ENCODE measurements at regions not wholly inside any gene's neighbourhood (a gene's known extent, or its start where the extent isn't known, plus 50 kb on each side); places are given as distances from the start of the nearest gene placed in this dataset.
"Not testable (repeated sequence)": the region's sequence is repeated elsewhere in the genome, so short reads cannot be mapped to it uniquely, and the experiment has no call there.

- TF ChIP-seq CTCF (IDR thresholded peaks at IDR 0.05) (no peak), POLR2A (IDR thresholded peaks at IDR 0.05) (no peak)
- H3K9me3 ChIP-seq, result no peaks in the 10 kb centered on the region
- no peak overlapping the region for H3K4me3 ChIP-seq
- H3K36me3 ChIP-seq, result no peaks in the 10 kb centered on the region
- H3K4me1 ChIP-seq, result peaks cover 0 to 4% (median 0%) of the 10 kb centered on the region in 4 donors
- no peaks in the 10 kb centered on the region for H3K27me3 ChIP-seq
- H3K27ac ChIP-seq, result no peak overlapping the region
- no peak for DNase-seq
Measured at GRCh38 chr3:187812496-187812895, 67.2 kb upstream of the BCL6 start.

- TF ChIP-seq CTCF (IDR thresholded peaks at IDR 0.05) (no peak), POLR2A (IDR thresholded peaks at IDR 0.05) (no peak)
- Histone ChIP-seq H3K27me3 (no peaks in the 10 kb centered on the region), H3K4me3 (no peak overlapping the region), H3K27ac (no peak overlapping the region), H3K4me1 (peaks cover 0 to 4% (median 0%) of the 10 kb centered on the region in 4 donors), H3K36me3 (no peaks in the 10 kb centered on the region), H3K9me3 (no peaks in the 10 kb centered on the region)
- DNase-seq, result no peak
Measured at GRCh38 chr3:187813198-187813597, 67.9 kb upstream of the BCL6 start.

- DNase-seq, H3K27me3 ChIP-seq, H3K36me3 ChIP-seq: not testable (repeated sequence)
Measured at GRCh38 chr3:187817766-187818165, 72.5 kb upstream of the BCL6 start.

GRCh38 chr3:187821616-187822317 lies 76.5 kb upstream of the BCL6 start:
- Histone ChIP-seq H3K4me1 (no peaks in the 10 kb centered on the region), H3K27me3 (no peaks in the 10 kb centered on the region), H3K36me3 (no peaks in the 10 kb centered on the region), H3K9me3 (no peaks in the 10 kb centered on the region), H3K4me3 (no peak overlapping the region), H3K27ac (no peak overlapping the region)
- no peak for DNase-seq
- TF ChIP-seq POLR2A (IDR thresholded peaks at IDR 0.05), result no peak
- no peak for TF ChIP-seq CTCF (IDR thresholded peaks at IDR 0.05)

More at GRCh38 chr3:187817766-187818165, 72.5 kb upstream of the BCL6 start:
- H3K27ac ChIP-seq, H3K9me3 ChIP-seq, H3K4me1 ChIP-seq, H3K4me3 ChIP-seq: not testable (repeated sequence)

- DNase-seq, result no peak
- no peaks in the 10 kb centered on the region for H3K36me3 ChIP-seq
- H3K27me3 ChIP-seq, result no peaks in the 10 kb centered on the region
- no peak overlapping the region for H3K4me3 ChIP-seq
- H3K9me3 ChIP-seq, result no peaks in the 10 kb centered on the region
- TF ChIP-seq POLR2A (IDR thresholded peaks at IDR 0.05) (no peak), CTCF (IDR thresholded peaks at IDR 0.05) (no peak)
- no peak overlapping the region for H3K27ac ChIP-seq
- H3K4me1 ChIP-seq, result no peaks in the 10 kb centered on the region
Measured at GRCh38 chr3:187822402-187822801, 77.1 kb upstream of the BCL6 start.

- Histone ChIP-seq H3K27me3 (no peaks in the 10 kb centered on the region), H3K36me3 (no peaks in the 10 kb centered on the region), H3K9me3 (no peaks in the 10 kb centered on the region), H3K4me3 (no peak overlapping the region), H3K4me1 (peaks cover 0 to 3% (median 0%) of the 10 kb centered on the region in 4 donors), H3K27ac (no peak overlapping the region)
- TF ChIP-seq POLR2A (IDR thresholded peaks at IDR 0.05) (no peak), CTCF (IDR thresholded peaks at IDR 0.05) (no peak)
- DNase-seq, result no peak
Measured at GRCh38 chr3:187823746-187824145, 78.5 kb upstream of the BCL6 start.

Data from Peyer's patch (tissue), 4 donors.